Smooth muscle cell (in vitro differentiated cells): ENCODE measurements at regions not wholly inside any gene's neighbourhood (a gene's known extent, or its start where the extent isn't known, plus 50 kb on each side); places are given as distances from the start of the nearest gene placed in this dataset.

Experiments
- DNase-seq: peaks from one replicate; lab custom pipeline; 2025; ENCODE audit not compliant: unreplicated experiment; lab: John Stamatoyannopoulos, UW
- H2AFZ ChIP-seq: fragments of 200-600 bp; sonication (generic); 2 replicates; pipeline ENCODE4 v1.6.0; 2016; ENCODE audit warnings: antibody characterized with exemption, low read depth, mild to moderate bottlenecking
- H3F3A ChIP-seq: fragments of 200-600 bp; sonication (generic); 2 replicates; pipeline ENCODE4 v1.6.0; 2017; ENCODE audit warnings: antibody characterized with exemption, low read depth
- H3K27ac ChIP-seq: fragments of 200-600 bp; sonication (generic); 2 replicates; pipeline ENCODE4 v1.5.1; 2016; ENCODE audit warnings: low read depth, mild to moderate bottlenecking
- H3K27me3 ChIP-seq: fragments of 200-600 bp; sonication (generic); 2 replicates; pipeline ENCODE4 v1.6.1; 2016; ENCODE audit warnings: low read depth, mild to moderate bottlenecking
- H3K36me3 ChIP-seq: fragments of 200-600 bp; sonication (generic); 2 replicates; pipeline ENCODE4 v1.5.1; 2016; ENCODE audit warnings: low read depth
- H3K4me1 ChIP-seq: fragments of 200-600 bp; sonication (generic); 2 replicates; pipeline ENCODE4 v1.5.1; 2016; ENCODE audit warnings: low read depth
- H3K4me2 ChIP-seq: fragments of 200-600 bp; sonication (generic); 2 replicates; pipeline ENCODE4 v1.6.0; 2016; ENCODE audit warnings: mild to moderate bottlenecking
- H3K4me3 ChIP-seq: fragments of 200-600 bp; sonication (generic); 2 replicates; pipeline ENCODE4 v1.5.1; 2016; ENCODE audit warnings: mild to moderate bottlenecking
- H3K79me2 ChIP-seq: fragments of 200-600 bp; sonication (generic); 2 replicates; pipeline ENCODE4 v1.6.0; 2016; ENCODE audit warnings: low read depth, mild to moderate bottlenecking
- H3K9ac ChIP-seq: fragments of 200-600 bp; sonication (generic); 2 replicates; pipeline ENCODE4 v1.6.0; 2016; ENCODE audit warnings: low read depth
- H3K9me3 ChIP-seq: fragments of 200-600 bp; sonication (generic); replicated peaks from 2 replicates; pipeline ENCODE4 v1.5.1; 2016; ENCODE audit warnings: low read depth
- H4K20me1 ChIP-seq: fragments of 200-600 bp; sonication (generic); 2 replicates; pipeline ENCODE4 v1.6.0; 2016; ENCODE audit warnings: low read depth
- CTCF ChIP-seq: fragments of 200-600 bp; sonication (generic); IDR thresholded peaks from 2 replicates; pipeline ENCODE4 v1.5.1; 2017; ENCODE audit warnings: borderline replicate concordance, mild to moderate bottlenecking, antibody characterized with exemption; ENCODE audit not compliant: insufficient read depth, poor library complexity, severe bottlenecking
- WGBS: methylation state at CpG from one replicate; pipeline ENCODE4 v1.1.7; 2016; ENCODE audit warnings: low lambda C conversion rate; 5-methylcytosine and 5-hydroxymethylcytosine counted together

- H3K27ac ChIP-seq: no peak overlapping the region
- H2AFZ ChIP-seq: no peak overlapping the region
- TF ChIP-seq CTCF: no peak
- H3K36me3 ChIP-seq: no peaks in the 10 kb centered on the region
- no peak overlapping the region for H3K4me3 ChIP-seq
- no peaks in the 10 kb centered on the region for H3K27me3 ChIP-seq
- DNase-seq: no peak
- H3K4me1 ChIP-seq: no peaks in the 10 kb centered on the region
- H3K79me2 ChIP-seq: no peaks in the 10 kb centered on the region
- H3K9ac ChIP-seq: no peak overlapping the region
- no peaks in the 10 kb centered on the region for H4K20me1 ChIP-seq
- H3K9me3 ChIP-seq: no peaks in the 10 kb centered on the region
- no peak overlapping the region for H3K4me2 ChIP-seq
- H3F3A ChIP-seq: no peaks in the 10 kb centered on the region
- WGBS: 84% methylated on average over 2 of the region's 2 CpGs
Measured at GRCh38 chr18:1468550-1468949, 563.9 kb downstream of the ADCYAP1 start.

GRCh38 chr18:1475867-1476266 lies 571.2 kb downstream of the ADCYAP1 start:
- Histone ChIP-seq H3K4me3 (no peak overlapping the region), H3K27me3 (no peaks in the 10 kb centered on the region), H3K9me3 (no peaks in the 10 kb centered on the region), H3K9ac (no peak overlapping the region), H2AFZ (no peak overlapping the region), H3K4me2 (no peak overlapping the region), H3K4me1 (no peaks in the 10 kb centered on the region), H3K36me3 (no peaks in the 10 kb centered on the region), H4K20me1 (no peaks in the 10 kb centered on the region), H3K27ac (no peak overlapping the region), H3K79me2 (no peaks in the 10 kb centered on the region), H3F3A (no peaks in the 10 kb centered on the region)
- no peak for DNase-seq
- TF ChIP-seq CTCF: no peak
- 96% methylated on average over 7 of the region's 7 CpGs for WGBS

GRCh38 chr18:1480309-1480708 lies 575.6 kb downstream of the ADCYAP1 start:
- Histone ChIP-seq H3K4me2 (no peak overlapping the region), H3K4me3 (no peak overlapping the region), H3K79me2 (no peaks in the 10 kb centered on the region), H4K20me1 (no peaks in the 10 kb centered on the region), H3F3A (no peaks in the 10 kb centered on the region), H2AFZ (no peak overlapping the region), H3K9ac (no peak overlapping the region), H3K27me3 (peaks cover 3% of the 10 kb centered on the region), H3K27ac (no peak overlapping the region), H3K9me3 (no peaks in the 10 kb centered on the region), H3K36me3 (no peaks in the 10 kb centered on the region), H3K4me1 (no peaks in the 10 kb centered on the region)
- no peak for TF ChIP-seq CTCF
- 32% methylated on average over 2 of the region's 2 CpGs for WGBS
- DNase-seq: no peak

GRCh38 chr18:1481577-1481976 lies 576.9 kb downstream of the ADCYAP1 start:
- Histone ChIP-seq H4K20me1 (no peaks in the 10 kb centered on the region), H3K4me3 (no peak overlapping the region), H3K79me2 (no peaks in the 10 kb centered on the region), H3K27me3 (peaks cover 3% of the 10 kb centered on the region), H3F3A (no peaks in the 10 kb centered on the region), H3K27ac (no peak overlapping the region), H3K9ac (no peak overlapping the region), H3K36me3 (no peaks in the 10 kb centered on the region), H3K4me1 (no peaks in the 10 kb centered on the region), H3K4me2 (no peak overlapping the region), H3K9me3 (no peaks in the 10 kb centered on the region), H2AFZ (no peak overlapping the region)
- no peak for DNase-seq
- WGBS: 80% methylated on average over 1 of the region's 1 CpG
- no peak for TF ChIP-seq CTCF
